NCI-H226 (cell line): ENCODE measurements at regions not wholly inside any gene's neighbourhood (a gene's known extent, or its start where the extent isn't known, plus 50 kb on each side); places are given as distances from the start of the nearest gene placed in this dataset.

Experiments
- DNase-seq: peaks from one replicate; pipeline ENCODE4 v3.0.0-alpha.2; 2015

GRCh38 chr9:99555792-99556191 lies 265.9 kb upstream of the NR4A3 start:
- no peak for DNase-seq

- DNase-seq: no peak
Measured at GRCh38 chr9:99556998-99557397, 264.7 kb upstream of the NR4A3 start.

- DNase-seq: no peak
Measured at GRCh38 chr9:99557816-99558215, 263.9 kb upstream of the NR4A3 start.

- DNase-seq: no peak
Measured at GRCh38 chr9:99559776-99560175, 261.9 kb upstream of the NR4A3 start.

- no peak for DNase-seq
Measured at GRCh38 chr9:99560561-99560960, 261.1 kb upstream of the NR4A3 start.

GRCh38 chr9:99561509-99561917 lies 260.2 kb upstream of the NR4A3 start:
- no peak for DNase-seq

- no peak for DNase-seq
Measured at GRCh38 chr9:99561961-99562565, 259.6 kb upstream of the NR4A3 start.

- DNase-seq: no peak
Measured at GRCh38 chr9:99563364-99563763, 258.3 kb upstream of the NR4A3 start.

GRCh38 chr9:99565203-99565602 lies 256.5 kb upstream of the NR4A3 start:
- DNase-seq: no peak

- DNase-seq: no peak
Measured at GRCh38 chr9:99567436-99567835, 254.2 kb upstream of the NR4A3 start.

- DNase-seq: no peak
Measured at GRCh38 chr9:99569840-99570239, 251.8 kb upstream of the NR4A3 start.

- no peak for DNase-seq
Measured at GRCh38 chr9:99572567-99572966, 249.1 kb upstream of the NR4A3 start.

- no peak for DNase-seq
Measured at GRCh38 chr9:99573085-99573484, 248.6 kb upstream of the NR4A3 start.

GRCh38 chr9:99573886-99574285 lies 247.8 kb upstream of the NR4A3 start:
- DNase-seq: no peak

- DNase-seq: no peak
Measured at GRCh38 chr9:99576002-99576401, 245.7 kb upstream of the NR4A3 start.

- DNase-seq: no peak
Measured at GRCh38 chr9:99576876-99577275, 244.8 kb upstream of the NR4A3 start.

GRCh38 chr9:99577351-99577750 lies 244.3 kb upstream of the NR4A3 start:
- DNase-seq: no peak

GRCh38 chr9:99578666-99579065 lies 243.0 kb upstream of the NR4A3 start:
- DNase-seq: no peak

- no peak for DNase-seq
Measured at GRCh38 chr9:99579964-99580363, 241.7 kb upstream of the NR4A3 start.

- no peak for DNase-seq
Measured at GRCh38 chr9:99582814-99583213, 238.9 kb upstream of the NR4A3 start.

- DNase-seq: no peak
Measured at GRCh38 chr9:99588299-99588698, 233.4 kb upstream of the NR4A3 start.

GRCh38 chr9:99588747-99589146 lies 232.9 kb upstream of the NR4A3 start:
- DNase-seq: no peak

- DNase-seq: no peak
Measured at GRCh38 chr9:99590410-99590809, 231.3 kb upstream of the NR4A3 start.

GRCh38 chr9:99590840-99591239 lies 230.8 kb upstream of the NR4A3 start:
- DNase-seq: no peak

- DNase-seq: no peak
Measured at GRCh38 chr9:99591770-99592169, 229.9 kb upstream of the NR4A3 start.
